ENCODE measurements at regions not wholly inside any gene's neighbourhood (a gene's known extent, or its start where the extent isn't known, plus 50 kb on each side); places are given as distances from the start of the nearest gene placed in this dataset.
A peak's percentile ranks its signal among the peaks of the same experiment; 100 is the strongest.

DNA sequence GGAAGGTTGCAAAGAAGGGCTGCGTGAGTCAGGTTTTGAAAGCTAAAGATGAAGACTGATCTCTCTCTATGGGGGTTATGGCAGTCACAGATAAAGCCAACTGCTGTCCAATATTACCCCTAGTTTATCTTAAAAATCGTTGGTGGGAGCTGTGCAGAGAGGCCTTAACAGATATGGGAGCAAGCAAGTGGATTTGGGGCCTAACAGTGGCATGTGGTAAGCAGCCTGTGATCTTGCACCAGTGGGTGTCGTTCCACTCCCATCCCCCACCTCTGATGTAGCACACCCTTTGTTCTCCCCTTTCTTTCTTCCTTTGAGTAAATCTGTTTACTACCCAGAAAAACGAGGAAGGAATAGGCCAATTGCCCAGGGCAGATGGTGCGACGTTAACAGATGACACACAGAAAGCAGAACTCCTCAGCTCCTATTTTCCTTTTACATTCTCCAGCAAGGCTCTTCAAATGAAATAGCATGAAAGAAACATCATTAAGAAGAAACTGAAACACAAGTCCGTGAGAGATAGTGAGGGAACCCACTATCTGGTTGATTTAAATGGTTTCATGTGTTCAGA lies 274.1 kb upstream of the CITED2 start (continued):
- TF ChIP-seq NR2F6 (CRISPR knock-in tag; IDR thresholded peaks at IDR 0.05) (no peak), ZNF76 (CRISPR knock-in tag; IDR thresholded peaks at IDR 0.05; ENCODE audit: borderline replicate concordance) (peak; percentile 15; the same call in 1 of the 2 replicates), POLR2AphosphoS2 (IDR thresholded peaks at IDR 0.05; ENCODE audit: low read length) (no peak), PRDM10 (IDR thresholded peaks at IDR 0.05; ENCODE audit: partially characterized antibody) (no peak), ZMIZ1 (IDR thresholded peaks at IDR 0.05; ENCODE audit: low read depth in 2 of 2, low read length in 2 of 2) (peak in 1 of 2 experiments; percentile 87; a peak in 2 of 4 replicates), MYC (IDR thresholded peaks at IDR 0.05; ENCODE audit: low read depth, low read length) (peak; percentile 88), MYC (CRISPR knock-in tag; IDR thresholded peaks at IDR 0.05; ENCODE audit: borderline replicate concordance, low read depth) (no peak), TEAD1 (CRISPR knock-in tag; IDR thresholded peaks at IDR 0.05) (peak; percentile 39 to 88; a peak in 3 of 4 replicates), ZFPM2 (CRISPR knock-in tag; IDR thresholded peaks at IDR 0.05) (peak; percentile 38; the same call in 1 of the 2 replicates), ERF (CRISPR knock-in tag; IDR thresholded peaks at IDR 0.05) (0 out of 2 replicates have a peak, but pooled peaks have one; percentile 20), BDP1 (IDR thresholded peaks at IDR 0.05; ENCODE audit: insufficient read depth, insufficient read length) (no peak), SAP30 (IDR thresholded peaks at IDR 0.05; ENCODE audit: borderline replicate concordance, insufficient read depth, low read depth, low read length, poor library complexity, severe bottlenecking) (no peak)
- TF ChIP-seq, protein P1, sequence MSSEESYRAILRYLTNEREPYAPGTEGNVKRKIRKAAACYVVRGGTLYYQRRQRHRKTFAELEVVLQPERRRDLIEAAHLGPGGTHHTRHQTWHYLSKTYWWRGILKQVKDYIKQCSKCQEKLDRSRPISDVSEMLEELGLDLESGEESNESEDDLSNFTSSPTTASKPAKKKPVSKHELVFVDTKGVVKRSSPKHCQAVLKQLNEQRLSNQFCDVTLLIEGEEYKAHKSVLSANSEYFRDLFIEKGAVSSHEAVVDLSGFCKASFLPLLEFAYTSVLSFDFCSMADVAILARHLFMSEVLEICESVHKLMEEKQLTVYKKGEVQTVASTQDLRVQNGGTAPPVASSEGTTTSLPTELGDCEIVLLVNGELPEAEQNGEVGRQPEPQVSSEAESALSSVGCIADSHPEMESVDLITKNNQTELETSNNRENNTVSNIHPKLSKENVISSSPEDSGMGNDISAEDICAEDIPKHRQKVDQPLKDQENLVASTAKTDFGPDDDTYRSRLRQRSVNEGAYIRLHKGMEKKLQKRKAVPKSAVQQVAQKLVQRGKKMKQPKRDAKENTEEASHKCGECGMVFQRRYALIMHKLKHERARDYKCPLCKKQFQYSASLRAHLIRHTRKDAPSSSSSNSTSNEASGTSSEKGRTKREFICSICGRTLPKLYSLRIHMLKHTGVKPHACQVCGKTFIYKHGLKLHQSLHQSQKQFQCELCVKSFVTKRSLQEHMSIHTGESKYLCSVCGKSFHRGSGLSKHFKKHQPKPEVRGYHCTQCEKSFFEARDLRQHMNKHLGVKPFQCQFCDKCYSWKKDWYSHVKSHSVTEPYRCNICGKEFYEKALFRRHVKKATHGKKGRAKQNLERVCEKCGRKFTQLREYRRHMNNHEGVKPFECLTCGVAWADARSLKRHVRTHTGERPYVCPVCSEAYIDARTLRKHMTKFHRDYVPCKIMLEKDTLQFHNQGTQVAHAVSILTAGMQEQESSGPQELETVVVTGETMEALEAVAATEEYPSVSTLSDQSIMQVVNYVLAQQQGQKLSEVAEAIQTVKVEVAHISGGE (CRISPR knock-in tag; IDR thresholded peaks at IDR 0.05): peak in 1 of 3 experiments; percentile 53; a peak in 1 of 6 replicates
- TF ChIP-seq, protein P2, sequence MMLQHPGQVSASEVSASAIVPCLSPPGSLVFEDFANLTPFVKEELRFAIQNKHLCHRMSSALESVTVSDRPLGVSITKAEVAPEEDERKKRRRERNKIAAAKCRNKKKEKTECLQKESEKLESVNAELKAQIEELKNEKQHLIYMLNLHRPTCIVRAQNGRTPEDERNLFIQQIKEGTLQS (IDR thresholded peaks at IDR 0.05): peak; percentile 53; the same call in 1 of the 2 replicates
- TF ChIP-seq, protein P2 (CRISPR knock-in tag; conservative IDR thresholded peaks at IDR 0.05): no peak

All from K562 (cell line).